ENCODE measurements at regions not wholly inside any gene's neighbourhood (a gene's known extent, or its start where the extent isn't known, plus 50 kb on each side); places are given as distances from the start of the nearest gene placed in this dataset.
"Not testable (repeated sequence)": the region's sequence is repeated elsewhere in the genome, so short reads cannot be mapped to it uniquely, and the experiment has no call there.

DNA sequence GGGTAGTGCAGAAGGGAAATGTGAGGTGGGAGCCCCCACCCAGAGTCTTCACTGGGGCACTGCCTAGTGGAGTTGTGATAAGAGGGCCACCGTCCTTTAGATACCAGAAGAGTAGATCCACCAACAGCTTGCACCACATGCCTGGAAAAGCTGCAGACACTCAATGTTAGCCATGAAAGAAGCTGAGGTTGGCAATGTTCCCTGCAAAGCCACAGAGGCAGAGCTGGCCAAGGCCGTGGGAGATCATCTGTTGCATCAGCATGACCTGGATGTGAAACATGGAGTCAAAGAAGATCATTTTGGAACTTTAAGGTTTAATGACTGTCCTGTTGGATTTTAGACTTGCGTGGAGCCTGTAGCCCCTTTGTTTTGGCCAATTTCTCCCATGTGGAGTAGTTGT, 468.4 kb upstream of the FOXG1 start:
- DNase-seq: no peak

DNA sequence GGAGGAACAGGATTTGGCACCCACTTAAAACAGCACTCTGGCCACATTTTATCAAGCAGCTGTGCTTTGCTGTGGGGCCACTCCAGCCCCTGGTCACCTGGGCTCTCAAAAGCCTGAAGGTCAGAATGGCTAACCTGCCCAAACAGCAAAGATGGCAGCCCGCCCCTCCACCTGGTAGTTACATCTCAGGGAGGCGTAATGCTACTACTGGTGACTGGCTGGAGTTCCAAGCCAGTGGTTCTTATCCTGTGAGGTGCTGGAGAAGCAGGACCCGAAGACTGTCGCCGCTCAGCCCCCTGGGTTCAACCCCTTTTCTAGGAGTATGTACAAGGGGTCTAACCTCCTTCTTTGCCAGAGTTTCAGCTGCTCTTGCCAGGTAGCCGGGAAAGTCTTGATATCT, 467.4 kb upstream of the FOXG1 start:
- no peak for DNase-seq

- DNase-seq: no peak
These were observed 466.2 kb upstream of the FOXG1 start for GRCh38 chr14:28300356-28300755.

DNA sequence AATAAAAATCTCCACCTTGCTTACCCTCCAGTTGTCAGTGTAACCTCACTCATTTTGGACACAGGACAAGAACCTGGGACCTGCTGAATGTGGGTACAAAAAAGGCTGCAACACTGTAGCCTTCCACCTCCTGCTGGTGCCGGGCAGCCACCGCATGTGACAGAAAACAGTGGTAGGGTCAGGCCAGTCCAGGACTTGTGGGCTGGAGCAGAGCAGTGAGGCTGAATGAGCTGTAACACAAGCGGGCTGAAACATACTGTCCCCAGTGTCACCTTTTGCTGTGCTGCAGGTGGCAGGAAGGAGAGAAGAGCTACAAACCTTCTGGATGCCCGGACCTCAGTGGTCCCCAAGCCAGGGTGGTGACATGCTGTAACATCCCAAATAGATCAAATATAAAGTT, 465.4 kb upstream of the FOXG1 start:
- DNase-seq: no peak

DNA sequence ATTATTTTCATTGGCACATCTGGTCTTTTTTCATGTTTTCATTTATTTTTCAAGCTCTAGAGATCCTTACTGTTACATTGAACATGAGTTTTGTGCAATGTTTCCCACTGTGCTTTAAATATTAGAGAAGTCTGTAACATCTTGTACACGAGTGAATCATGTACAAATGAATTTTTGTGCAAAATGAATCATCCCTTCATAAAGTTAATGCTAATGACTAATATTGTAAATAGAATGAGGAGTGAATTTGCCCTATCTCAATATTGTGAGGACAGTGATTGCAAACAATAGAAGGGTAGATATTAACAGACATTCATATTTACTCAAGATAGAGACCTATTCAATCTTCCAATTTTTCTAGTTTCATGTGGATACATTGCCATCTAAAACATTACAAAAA, 463.3 kb upstream of the FOXG1 start:
- DNase-seq: no peak

DNA sequence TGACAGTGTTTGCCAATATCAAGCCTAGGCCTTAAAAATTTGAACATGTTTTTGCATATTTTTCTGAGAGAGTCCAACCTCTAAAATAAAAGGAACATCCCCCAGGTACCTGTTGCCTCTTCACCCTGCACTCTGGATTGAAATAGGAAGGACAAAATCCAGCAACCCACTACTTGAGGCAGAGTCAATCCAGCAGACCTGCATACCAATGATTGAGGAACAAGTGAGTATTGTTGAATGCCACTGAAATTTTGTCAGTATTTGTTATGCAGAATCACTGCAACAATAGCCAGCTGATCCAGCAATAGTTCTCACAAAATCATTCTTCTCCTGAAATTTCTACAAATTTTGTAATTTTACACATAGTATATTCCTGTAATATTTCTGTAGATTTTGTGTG, 460.6 kb upstream of the FOXG1 start:
- no peak for DNase-seq

DNA sequence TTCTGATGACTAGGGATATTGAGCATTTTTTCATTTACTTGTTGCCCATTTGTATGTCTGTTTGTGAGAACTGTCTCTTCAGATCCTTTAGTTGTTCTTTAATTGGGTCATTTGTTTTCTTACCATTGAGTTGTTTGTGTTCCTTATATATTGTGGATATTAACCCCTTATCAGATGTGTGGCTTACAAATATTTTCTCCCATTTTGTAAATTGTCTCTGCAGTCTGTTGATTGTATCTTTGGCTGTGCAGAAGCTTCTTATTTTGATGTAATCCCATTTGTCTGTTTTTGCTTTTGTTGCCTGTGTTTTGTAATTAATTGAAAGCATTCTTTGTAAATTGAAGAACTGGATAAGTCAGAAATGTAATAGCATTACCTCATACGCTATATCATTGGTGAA, 459.1 kb upstream of the FOXG1 start:
- no peak for DNase-seq

DNA sequence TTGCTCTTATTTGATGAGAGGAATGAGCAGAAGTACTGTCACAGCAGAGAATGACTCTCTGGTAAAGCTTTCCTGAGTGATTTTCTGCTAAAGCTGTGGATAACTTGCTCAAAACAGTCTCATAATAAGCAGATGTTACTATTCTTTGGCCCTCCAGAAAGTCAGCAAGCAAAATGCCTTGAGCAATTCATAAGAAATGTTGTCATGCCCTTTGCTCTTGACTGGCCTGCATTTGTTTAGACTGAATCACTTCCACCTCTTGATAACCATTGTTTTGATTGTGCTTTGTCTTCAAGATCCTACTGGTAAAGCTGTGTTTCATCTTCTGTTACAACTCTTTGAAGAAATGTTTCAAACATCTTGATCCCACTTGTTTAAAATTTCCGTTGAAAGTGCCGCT, 457.9 kb upstream of the FOXG1 start:
- no peak for DNase-seq

GRCh38 chr14:28317890-28318675, 448.5 kb upstream of the FOXG1 start:
- DNase-seq: not testable (repeated sequence)

- no peak for DNase-seq
These were observed 444.9 kb upstream of the FOXG1 start for GRCh38 chr14:28321475-28322244.

- DNase-seq: no peak
These were observed 443.2 kb upstream of the FOXG1 start for GRCh38 chr14:28323366-28323765.

- no peak for DNase-seq
These were observed 442.4 kb upstream of the FOXG1 start for GRCh38 chr14:28323951-28324741.

DNA sequence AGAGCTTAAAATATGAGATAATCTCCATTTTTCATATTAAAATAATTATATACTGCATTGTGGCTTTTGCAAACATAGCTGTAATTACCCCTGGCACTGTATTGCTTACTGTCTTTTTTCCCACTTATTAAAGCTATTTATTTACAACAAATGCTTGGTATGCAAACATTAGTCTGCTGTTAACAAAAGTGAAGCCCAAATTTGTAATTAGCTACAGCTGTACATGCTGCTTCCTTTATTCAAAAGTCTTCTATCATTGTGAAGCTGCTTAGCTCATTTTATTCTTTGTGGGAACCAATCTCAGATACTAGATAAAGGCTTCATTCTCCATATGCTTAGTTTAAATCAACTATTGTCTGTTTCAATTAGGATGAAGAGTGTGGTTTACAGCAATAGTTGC, 425.8 kb upstream of the FOXG1 start:
- DNase-seq: no peak

DNA sequence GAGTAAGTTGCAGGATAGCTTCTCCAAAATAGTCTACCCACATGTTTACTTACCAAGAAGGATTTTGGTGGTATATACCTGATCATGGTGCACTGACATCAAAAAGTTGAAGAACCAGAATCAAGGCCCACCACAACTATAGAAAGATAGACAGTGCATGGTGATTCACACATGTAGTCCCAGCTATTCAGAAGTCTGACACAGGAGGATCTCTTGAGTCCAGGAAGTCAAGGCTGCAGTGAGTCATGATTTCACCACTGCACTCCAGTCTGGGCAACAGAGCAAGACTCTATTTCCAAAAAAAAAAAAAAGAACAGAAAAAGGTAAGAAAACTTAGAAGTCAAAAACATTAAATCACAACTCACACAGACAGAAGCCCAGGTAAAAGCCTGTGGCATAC, 422.2 kb upstream of the FOXG1 start:
- no peak for DNase-seq

GRCh38 chr14:28348797-28349196, 417.8 kb upstream of the FOXG1 start:
- DNase-seq: no peak

DNA sequence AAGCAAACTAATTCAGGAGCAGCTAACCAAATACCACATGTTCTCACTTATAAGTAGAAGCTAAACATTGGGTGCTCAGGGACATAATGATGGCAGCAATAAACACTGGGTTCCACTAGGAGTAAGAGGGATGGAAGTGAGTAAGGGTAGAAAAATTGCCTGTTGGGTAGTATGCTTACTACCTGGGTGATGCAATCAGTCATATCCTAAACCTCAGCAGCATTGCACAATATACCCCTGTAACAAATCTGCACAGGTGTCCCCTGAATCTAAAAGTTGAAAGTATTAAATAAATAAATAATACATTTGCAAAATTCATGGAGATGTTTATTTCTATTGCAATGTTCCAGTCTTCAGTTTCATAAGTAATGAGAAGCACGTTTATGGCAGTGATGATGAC, 409.8 kb upstream of the FOXG1 start:
- no peak for DNase-seq

DNA sequence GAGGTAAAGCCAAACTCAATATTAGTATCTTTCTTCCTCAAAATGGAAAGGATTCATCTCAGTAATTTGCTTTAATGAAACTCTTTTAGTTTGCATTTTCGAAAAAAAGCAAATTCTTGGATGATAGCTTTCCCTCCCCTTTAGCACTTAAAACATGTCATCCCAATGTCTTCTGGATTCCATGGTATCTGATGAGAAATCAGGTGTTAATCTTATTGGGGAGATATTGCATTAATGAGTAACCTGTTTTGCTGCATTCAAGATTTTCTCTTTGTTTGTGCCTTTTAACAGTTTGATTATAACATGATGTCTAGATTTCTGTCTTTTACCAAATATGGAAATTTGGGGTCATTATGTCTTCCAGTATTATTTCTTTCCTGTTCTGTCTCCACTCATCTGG, 405.1 kb upstream of the FOXG1 start:
- DNase-seq: no peak

- DNase-seq: no peak
These were observed 401.1 kb upstream of the FOXG1 start for GRCh38 chr14:28365510-28365909.

GRCh38 chr14:28373721-28374120, 392.9 kb upstream of the FOXG1 start:
- no peak for DNase-seq

DNA sequence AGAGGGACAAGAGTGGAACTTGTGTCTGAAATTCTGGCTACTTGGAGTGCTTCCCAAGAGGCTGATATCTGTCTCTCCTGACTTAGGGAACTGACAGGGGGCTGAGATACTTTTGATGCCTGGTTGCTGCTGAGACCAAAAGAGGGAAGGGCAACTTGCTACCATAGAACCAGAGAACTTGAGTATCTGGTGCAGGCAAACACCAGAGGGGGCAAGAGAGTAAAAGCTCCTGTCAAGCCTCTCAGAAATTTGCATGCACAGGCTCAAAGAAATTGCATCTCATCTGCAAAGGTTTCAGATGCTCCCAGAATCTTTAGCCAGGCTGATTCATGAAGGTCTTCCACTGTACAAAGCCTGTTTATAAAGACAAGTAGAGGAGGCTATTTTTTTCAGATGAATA, 391.3 kb upstream of the FOXG1 start:
- no peak for DNase-seq

GRCh38 chr14:28381656-28382055, 384.9 kb upstream of the FOXG1 start:
- DNase-seq: no peak

DNA sequence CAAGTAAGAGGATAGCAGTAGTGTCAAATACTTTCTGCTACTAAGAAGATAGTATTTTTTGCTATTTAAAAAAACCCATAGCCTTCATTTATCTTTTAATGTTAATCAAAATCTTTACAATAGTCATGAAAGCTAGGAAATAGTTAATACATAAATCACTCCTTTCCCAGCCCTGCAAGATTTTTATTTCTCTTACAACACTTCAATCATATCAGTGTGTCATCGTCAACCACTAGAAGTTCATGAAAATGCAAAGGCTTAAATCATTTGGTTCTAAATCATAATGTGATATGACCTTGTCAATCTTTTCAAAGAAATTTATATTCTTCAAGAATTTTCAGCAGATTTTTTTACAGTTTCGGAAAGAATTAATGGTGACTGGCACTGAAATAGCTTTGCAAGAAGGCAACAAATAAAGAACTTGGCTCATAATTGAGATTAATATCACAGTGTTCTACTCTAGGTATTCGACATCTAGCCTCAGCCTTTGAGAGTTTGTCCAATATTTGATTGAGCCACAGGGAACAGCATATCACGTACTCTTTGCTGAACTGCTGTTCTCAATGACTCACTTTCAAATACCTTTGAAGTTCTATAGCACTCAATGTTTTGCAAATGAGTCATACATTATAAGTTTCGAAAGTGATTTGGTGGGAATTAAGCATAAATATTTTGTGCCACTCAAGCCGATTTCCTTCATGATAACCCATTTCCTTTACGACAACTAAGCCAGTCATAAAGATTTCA, 384.0 kb upstream of the FOXG1 start:
- no peak for DNase-seq

GRCh38 chr14:28398506-28398905, 368.1 kb upstream of the FOXG1 start:
- no peak for DNase-seq
